Keratinocyte (primary cell): ENCODE measurements at regions not wholly inside any gene's neighbourhood (a gene's known extent, or its start where the extent isn't known, plus 50 kb on each side); places are given as distances from the start of the nearest gene placed in this dataset.

ENCODE experiments used
- EZH2 ChIP-seq: IDR thresholded peaks from one replicate; pipeline ENCODE4 v1.6.1; 2012; ENCODE audit warnings: inconsistent platforms, mild to moderate bottlenecking, low read length, moderate library complexity
- TF ChIP-seq, protein P1 (sequence below), 3 experiments: IDR thresholded peaks in 1 of 3; conservative IDR thresholded peaks in 1 of 3; optimal IDR thresholded peaks in 1 of 3; 2 replicates in 2 of 3; 3 replicates in 1 of 3; pipeline versions ENCODE3 to v1.5.1; 2011; ENCODE audit warnings: low read length in 3 of 3, mild to moderate bottlenecking in 3 of 3, moderate library complexity in 2 of 3, control low read depth in 1 of 3, inconsistent platforms in 1 of 3; ENCODE audit not compliant: insufficient read depth in 2 of 3; ENCODE audit errors: extremely low read depth in 1 of 3

DNA sequence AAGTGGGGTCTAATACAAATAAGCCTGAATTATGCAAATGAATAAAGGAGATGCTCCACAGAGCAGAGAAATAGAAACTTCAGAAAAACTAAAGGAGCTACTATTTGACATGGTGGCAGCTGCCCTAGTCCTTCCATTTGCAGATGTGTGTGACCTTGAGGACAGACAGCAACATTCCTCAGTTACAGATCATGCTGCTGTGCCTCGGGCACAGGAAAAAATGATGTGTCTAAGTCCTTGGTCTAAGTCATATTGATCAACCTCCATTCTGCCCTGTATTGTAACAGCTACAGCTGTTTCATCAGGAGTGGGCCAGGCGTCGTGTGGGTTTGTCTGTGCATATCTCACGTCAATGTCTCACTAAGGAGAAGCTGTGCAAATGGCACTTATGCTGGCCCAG lies 710.4 kb downstream of the TNS3 start:
- TF ChIP-seq, protein P1, sequence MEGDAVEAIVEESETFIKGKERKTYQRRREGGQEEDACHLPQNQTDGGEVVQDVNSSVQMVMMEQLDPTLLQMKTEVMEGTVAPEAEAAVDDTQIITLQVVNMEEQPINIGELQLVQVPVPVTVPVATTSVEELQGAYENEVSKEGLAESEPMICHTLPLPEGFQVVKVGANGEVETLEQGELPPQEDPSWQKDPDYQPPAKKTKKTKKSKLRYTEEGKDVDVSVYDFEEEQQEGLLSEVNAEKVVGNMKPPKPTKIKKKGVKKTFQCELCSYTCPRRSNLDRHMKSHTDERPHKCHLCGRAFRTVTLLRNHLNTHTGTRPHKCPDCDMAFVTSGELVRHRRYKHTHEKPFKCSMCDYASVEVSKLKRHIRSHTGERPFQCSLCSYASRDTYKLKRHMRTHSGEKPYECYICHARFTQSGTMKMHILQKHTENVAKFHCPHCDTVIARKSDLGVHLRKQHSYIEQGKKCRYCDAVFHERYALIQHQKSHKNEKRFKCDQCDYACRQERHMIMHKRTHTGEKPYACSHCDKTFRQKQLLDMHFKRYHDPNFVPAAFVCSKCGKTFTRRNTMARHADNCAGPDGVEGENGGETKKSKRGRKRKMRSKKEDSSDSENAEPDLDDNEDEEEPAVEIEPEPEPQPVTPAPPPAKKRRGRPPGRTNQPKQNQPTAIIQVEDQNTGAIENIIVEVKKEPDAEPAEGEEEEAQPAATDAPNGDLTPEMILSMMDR (optimal IDR thresholded peaks at IDR 0.05 in 1 of 3, IDR thresholded peaks at IDR 0.05 in 1 of 3, conservative IDR thresholded peaks at IDR 0.05 in 1 of 3; ENCODE audit: extremely low read depth in 1 of 3, insufficient read depth in 2 of 3, low read length in 3 of 3) = no peak
- TF ChIP-seq EZH2 = no peak
